ENCODE measurements at regions not wholly inside any gene's neighbourhood (a gene's known extent, or its start where the extent isn't known, plus 50 kb on each side); places are given as distances from the start of the nearest gene placed in this dataset.
A peak's percentile ranks its signal among the peaks of the same experiment; 100 is the strongest.

DNA sequence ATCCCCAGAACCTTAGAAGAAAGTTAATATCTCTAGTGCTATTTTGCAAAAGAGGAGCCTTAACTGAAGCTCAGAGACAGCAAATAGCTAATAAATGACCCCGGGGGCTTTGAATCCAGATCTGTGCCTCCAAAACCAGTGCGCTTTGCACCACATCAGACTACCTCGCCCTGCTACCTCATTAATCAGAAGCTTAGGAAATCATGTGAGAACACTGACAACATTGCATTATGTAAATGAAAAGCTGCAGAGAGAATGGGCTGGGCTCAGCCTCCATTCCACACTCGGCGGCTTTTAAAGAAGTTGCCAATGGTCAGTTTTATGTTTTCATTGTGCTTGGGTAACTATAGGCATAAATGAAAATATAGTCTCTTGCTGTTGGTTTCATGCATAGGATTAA, 54.0 kb upstream of the STMND1 start:
- Histone ChIP-seq H3K36me3 (no peaks in the 10 kb centered on the region), H3K27ac (no peak overlapping the region), H3K27me3 (peaks cover 0 to 7% (median under 1%) of the 10 kb centered on the region in 3 donors), H3K4me1 (peaks cover 5 to 8% of the 10 kb centered on the region in 2 donors), H3K9me3 (no peaks in the 10 kb centered on the region), H3K4me3 (no peak overlapping the region)
- ATAC-seq, result no peak
- intact Hi-C loops (cut with DNase I; ENCODE audit: low total_unique reads) (no loop called here), in situ Hi-C loops (cut with MboI; ENCODE audit: low sequenced_read_pairs in 4 of 4) (no loop called here)
- TF ChIP-seq, protein P1, sequence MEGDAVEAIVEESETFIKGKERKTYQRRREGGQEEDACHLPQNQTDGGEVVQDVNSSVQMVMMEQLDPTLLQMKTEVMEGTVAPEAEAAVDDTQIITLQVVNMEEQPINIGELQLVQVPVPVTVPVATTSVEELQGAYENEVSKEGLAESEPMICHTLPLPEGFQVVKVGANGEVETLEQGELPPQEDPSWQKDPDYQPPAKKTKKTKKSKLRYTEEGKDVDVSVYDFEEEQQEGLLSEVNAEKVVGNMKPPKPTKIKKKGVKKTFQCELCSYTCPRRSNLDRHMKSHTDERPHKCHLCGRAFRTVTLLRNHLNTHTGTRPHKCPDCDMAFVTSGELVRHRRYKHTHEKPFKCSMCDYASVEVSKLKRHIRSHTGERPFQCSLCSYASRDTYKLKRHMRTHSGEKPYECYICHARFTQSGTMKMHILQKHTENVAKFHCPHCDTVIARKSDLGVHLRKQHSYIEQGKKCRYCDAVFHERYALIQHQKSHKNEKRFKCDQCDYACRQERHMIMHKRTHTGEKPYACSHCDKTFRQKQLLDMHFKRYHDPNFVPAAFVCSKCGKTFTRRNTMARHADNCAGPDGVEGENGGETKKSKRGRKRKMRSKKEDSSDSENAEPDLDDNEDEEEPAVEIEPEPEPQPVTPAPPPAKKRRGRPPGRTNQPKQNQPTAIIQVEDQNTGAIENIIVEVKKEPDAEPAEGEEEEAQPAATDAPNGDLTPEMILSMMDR (IDR thresholded peaks at IDR 0.05 in 4 of 5, conservative IDR thresholded peaks at IDR 0.05 in 1 of 5), result no peak
- no peak for TF ChIP-seq POLR2A (IDR thresholded peaks at IDR 0.05)
- no peak for DNase-seq

DNA sequence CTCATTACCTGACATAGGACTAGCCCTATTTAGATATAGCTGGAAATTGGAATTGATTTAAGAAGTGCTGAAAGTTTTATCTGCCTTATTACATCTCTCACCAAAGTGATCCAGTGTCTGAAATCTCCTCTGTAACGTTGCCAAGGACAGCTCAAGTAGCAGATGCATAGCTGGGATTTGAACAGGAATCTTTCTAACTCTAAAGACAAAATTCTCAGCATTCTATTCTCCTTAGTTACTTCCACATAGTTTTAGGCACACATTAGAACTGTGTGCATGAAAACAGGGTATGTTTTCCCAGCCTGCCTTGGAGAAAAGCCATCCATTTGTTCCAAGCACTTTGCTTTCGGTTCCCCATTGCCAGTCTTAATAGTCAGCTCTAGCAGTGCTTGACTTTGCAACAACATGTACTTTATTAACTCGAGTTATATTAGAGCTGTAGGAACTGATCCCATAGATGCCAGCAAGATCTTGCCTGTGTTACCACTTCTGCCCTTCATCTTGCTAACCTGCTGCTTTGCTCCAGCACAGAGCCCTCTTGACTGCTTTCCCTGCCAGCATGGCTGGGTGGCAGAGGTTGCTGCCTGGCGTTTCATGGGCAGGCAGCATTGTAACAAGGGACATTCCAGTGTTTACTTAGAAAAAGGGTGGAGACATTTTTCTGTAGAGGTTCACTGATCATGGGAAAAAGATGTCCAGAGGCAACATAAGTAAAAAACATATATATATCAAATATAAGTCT, 56.1 kb upstream of the STMND1 start:
- no peak for DNase-seq
- ATAC-seq, result no peak
- in situ Hi-C loops (cut with MboI; ENCODE audit: low sequenced_read_pairs in 4 of 4) (no loop called here), intact Hi-C loops (cut with DNase I; ENCODE audit: low total_unique reads) (no loop called here)
- H3K27me3 ChIP-seq, result peaks cover 0 to 7% (median 6%) of the 10 kb centered on the region in 3 donors
- H3K27ac ChIP-seq, result no peak overlapping the region
- H3K4me1 ChIP-seq, result peaks cover 5 to 8% of the 10 kb centered on the region in 2 donors
- peak overlapping the region in 1 of 4 donors; percentile 12 for H3K4me3 ChIP-seq
- TF ChIP-seq, protein P1 (IDR thresholded peaks at IDR 0.05 in 4 of 5, conservative IDR thresholded peaks at IDR 0.05 in 1 of 5), result no peak
- no peak for TF ChIP-seq POLR2A (IDR thresholded peaks at IDR 0.05)
- no peaks in the 10 kb centered on the region for H3K9me3 ChIP-seq
- no peaks in the 10 kb centered on the region for H3K36me3 ChIP-seq

DNA sequence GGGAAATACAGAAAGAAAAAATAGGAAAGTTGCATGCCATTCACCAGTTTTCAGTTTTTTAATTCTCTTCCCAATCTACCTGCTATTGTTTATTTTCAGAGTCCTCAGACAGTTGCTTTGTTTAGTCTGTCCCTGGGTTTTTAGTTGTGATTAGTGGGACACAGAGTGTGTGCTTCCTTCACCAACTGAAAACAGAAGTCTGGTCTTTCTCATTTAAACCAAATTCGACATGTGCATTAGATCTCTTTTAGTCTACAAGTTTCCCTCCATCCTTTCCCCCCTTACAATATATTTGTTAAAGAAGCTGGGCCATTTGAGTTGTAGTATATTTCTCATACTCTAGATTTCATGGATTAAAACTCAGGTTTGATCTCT, 58.7 kb upstream of the STMND1 start:
- in situ Hi-C loops (cut with MboI; ENCODE audit: low sequenced_read_pairs in 4 of 4) (no loop called here), intact Hi-C loops (cut with DNase I; ENCODE audit: low total_unique reads) (no loop called here)
- DNase-seq (no peak), ATAC-seq (no peak)
- H3K9me3 ChIP-seq, result no peaks in the 10 kb centered on the region
- H3K27me3 ChIP-seq, result peaks cover 0 to 7% (median 6%) of the 10 kb centered on the region in 3 donors
- TF ChIP-seq, protein P1 (IDR thresholded peaks at IDR 0.05 in 4 of 5, conservative IDR thresholded peaks at IDR 0.05 in 1 of 5), result no peak
- TF ChIP-seq POLR2A (IDR thresholded peaks at IDR 0.05), result no peak
- H3K4me3 ChIP-seq, result no peak overlapping the region
- H3K36me3 ChIP-seq, result no peaks in the 10 kb centered on the region
- H3K27ac ChIP-seq, result no peak overlapping the region
- H3K4me1 ChIP-seq, result peaks cover 5 to 8% of the 10 kb centered on the region in 2 donors

DNA sequence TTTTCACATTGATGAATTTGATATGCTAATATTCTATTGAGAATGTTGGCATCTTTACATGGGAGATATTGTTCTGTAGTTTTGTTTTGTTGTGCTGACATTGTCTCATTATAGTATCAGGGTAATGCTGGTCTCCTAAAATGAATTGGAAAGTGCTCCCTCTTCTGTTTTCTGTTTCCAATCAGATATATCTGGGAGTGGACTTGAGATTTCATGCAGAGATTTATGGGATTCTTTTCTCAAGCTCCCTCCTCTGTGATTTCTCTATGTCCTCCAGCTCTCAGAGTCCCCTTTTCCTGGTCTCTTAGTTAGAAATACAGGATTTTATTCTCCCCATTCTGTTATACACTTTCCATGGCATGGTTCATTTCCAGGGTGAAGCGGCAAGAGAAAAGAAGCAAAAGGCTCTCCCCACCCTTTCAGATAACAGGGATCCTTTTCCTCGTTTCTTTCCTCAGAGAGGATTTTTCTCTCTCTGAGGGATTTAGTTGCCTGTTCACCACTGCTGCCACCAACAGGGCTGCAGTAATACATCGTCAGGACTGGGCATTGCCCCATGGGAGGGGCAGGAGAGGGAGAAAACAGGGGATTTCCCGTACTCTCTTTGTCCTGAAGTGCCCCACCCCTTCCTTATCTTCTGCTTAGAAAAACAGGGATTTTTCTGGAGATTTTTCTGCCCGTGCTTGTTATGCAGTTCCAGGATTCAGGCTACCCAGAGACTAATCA, 59.3 kb upstream of the STMND1 start:
- in situ Hi-C loops (cut with MboI; ENCODE audit: low sequenced_read_pairs in 4 of 4), result no loop called here
- H3K9me3 ChIP-seq, result no peaks in the 10 kb centered on the region
- H3K27ac ChIP-seq, result no peak overlapping the region
- peaks cover 5 to 8% of the 10 kb centered on the region in 2 donors for H3K4me1 ChIP-seq
- no peak overlapping the region for H3K4me3 ChIP-seq
- TF ChIP-seq, protein P1 (IDR thresholded peaks at IDR 0.05 in 4 of 5, conservative IDR thresholded peaks at IDR 0.05 in 1 of 5), result no peak
- no peak for TF ChIP-seq POLR2A (IDR thresholded peaks at IDR 0.05)
- intact Hi-C loops (cut with DNase I; ENCODE audit: low total_unique reads), result no loop called here
- DNase-seq (no peak), ATAC-seq (no peak)
- H3K27me3 ChIP-seq, result peaks cover 3 to 7% (median 6%) of the 10 kb centered on the region in 3 donors
- H3K36me3 ChIP-seq, result no peaks in the 10 kb centered on the region
